GM12892 (cell line): ENCODE measurements at regions not wholly inside any gene's neighbourhood (a gene's known extent, or its start where the extent isn't known, plus 50 kb on each side); places are given as distances from the start of the nearest gene placed in this dataset.
"Not testable (repeated sequence)": the region's sequence is repeated elsewhere in the genome, so short reads cannot be mapped to it uniquely, and the experiment has no call there.

Source experiments
- POLR2A ChIP-seq: IDR thresholded peaks from 2 replicates; pipeline ENCODE4 v1.6.1; 2011; ENCODE audit warnings: low read depth, low read length, control low read depth
- POLR2AphosphoS5 ChIP-seq: IDR thresholded peaks from 2 replicates; pipeline ENCODE4 v1.6.1; 2011; ENCODE audit warnings: low read depth, low read length, control low read depth

- TF ChIP-seq POLR2AphosphoS5, POLR2A: not testable (repeated sequence)
These were observed 83.9 kb upstream of the DEFB108B start for GRCh38 chr11:71748965-71749620.
